Right lobe of liver (tissue), 6 donors: ENCODE measurements at regions not wholly inside any gene's neighbourhood (a gene's known extent, or its start where the extent isn't known, plus 50 kb on each side); places are given as distances from the start of the nearest gene placed in this dataset.

Experiments used
- ATAC-seq, 4 donors: fragments of 200-7000 bp; cut with Tn5 transposase; one replicate each; pipeline ENCODE4 v1.9.1; 2020; ENCODE audit warnings: mild to moderate bottlenecking in 4 of 4, moderate library complexity in 4 of 4
- DNase-seq, 3 donors: peaks; one replicate each; pipeline ENCODE4 v3.0.0-alpha.2; 2020
- H3K27ac ChIP-seq, 3 donors: fragments of 200-600 bp; one replicate each; pipeline ENCODE4 v1.8.0; 2022
- H3K27me3 ChIP-seq, 2 donors: fragments of 200-600 bp; one replicate each; pipeline ENCODE4 v1.8.0; 2022
- H3K36me3 ChIP-seq, 4 donors: fragments of 200-600 bp; sonication (generic) in 1 of 4; one replicate each; pipeline versions ENCODE4 v1.5.1 to v1.8.0; 2017 to 2022; ENCODE audit warnings: control low read depth in 1 of 4
- H3K4me1 ChIP-seq, 4 donors: fragments of 200-600 bp; sonication (generic) in 1 of 4; one replicate each; pipeline versions ENCODE4 v1.5.1 to v1.8.0; 2017 to 2022; ENCODE audit warnings: control low read depth in 1 of 4
- H3K4me3 ChIP-seq, 3 donors: fragments of 200-600 bp; one replicate each; pipeline ENCODE4 v1.8.0; 2022
- H3K9me3 ChIP-seq, 4 donors: fragments of 200-600 bp; sonication (generic) in 1 of 4; one replicate each; pipeline versions ENCODE4 v1.5.1 to v1.8.0; 2017 to 2022; ENCODE audit warnings: control low read depth in 1 of 4
- CTCF ChIP-seq, 4 donors: fragments of 200-600 bp in 3 of 4; fragments of 450-650 bp in 1 of 4; IDR thresholded peaks; one replicate each; pipeline versions ENCODE4 v1.5.1 to v1.8.0; 2016 to 2022; ENCODE audit warnings: antibody characterized with exemption in 4 of 4, mild to moderate bottlenecking in 2 of 4
- POLR2A ChIP-seq: fragments of 450-650 bp; IDR thresholded peaks from one replicate; pipeline ENCODE4 v1.6.1; 2017; ENCODE audit warnings: antibody characterized with exemption, mild to moderate bottlenecking
- WGBS: methylation state at CpG from one replicate; pipeline ENCODE4 v1.1.6; 2018; ENCODE audit warnings: low coverage, low lambda C conversion rate; ENCODE audit not compliant: insufficient coverage; ENCODE audit errors: missing lambda C conversion rate; 5-methylcytosine and 5-hydroxymethylcytosine counted together
- intact Hi-C, 2 donors: fragments of 100-400 bp; cut with DNase I; formaldehyde crosslinking; loops; one replicate each; pipeline versions ENCODE4 v1.11.2 to v1.14.1; 2022
- donor health status: DM: no; HTN: yes; CAD: no.
- donor health status: DM: no; HTN: no; CAD: no.
- donor health status: DM: no; HTN: no; CAD: no.
- donor health status: DM: no; HTN: yes; CAD: no.
- donor health status: DM: no; HTN: yes; CAD: no.

GRCh38 chr2:220279372-220279771 is 651.9 kb downstream of the SLC4A3 start:
- intact Hi-C loops: no loop called here
- H3K4me1 ChIP-seq: peaks cover 0 to 18% (median 4%) of the 10 kb centered on the region in 4 donors
- WGBS: 86% methylated on average over 2 of the region's 2 CpGs
- TF ChIP-seq POLR2A (no peak), CTCF (IDR thresholded peaks at IDR 0.05) (no peak)
- H3K4me3 ChIP-seq: no peak overlapping the region
- H3K9me3 ChIP-seq: no peaks in the 10 kb centered on the region
- H3K27me3 ChIP-seq: no peaks in the 10 kb centered on the region
- no peak for ATAC-seq
- no peaks in the 10 kb centered on the region for H3K36me3 ChIP-seq
- no peak for DNase-seq
- H3K27ac ChIP-seq: no peak overlapping the region

GRCh38 chr2:220279840-220280239 is 652.4 kb downstream of the SLC4A3 start:
- Histone ChIP-seq H3K27ac (no peak overlapping the region), H3K4me3 (no peak overlapping the region), H3K36me3 (no peaks in the 10 kb centered on the region), H3K4me1 (peaks cover 0 to 18% (median 4%) of the 10 kb centered on the region in 4 donors), H3K9me3 (no peaks in the 10 kb centered on the region), H3K27me3 (no peaks in the 10 kb centered on the region)
- DNase-seq (no peak), ATAC-seq (no peak)
- TF ChIP-seq POLR2A (no peak), CTCF (IDR thresholded peaks at IDR 0.05) (no peak)
- intact Hi-C loops: no loop called here

- intact Hi-C loops: no loop called here
- no peak for ATAC-seq
These were observed 653.3 kb downstream of the SLC4A3 start for GRCh38 chr2:220280736-220281135.

GRCh38 chr2:220281771-220282170 is 654.3 kb downstream of the SLC4A3 start:
- intact Hi-C loops: no loop called here
- no peak overlapping the region for H3K27ac ChIP-seq
- H3K4me1 ChIP-seq: peaks cover 0 to 14% (median 3%) of the 10 kb centered on the region in 4 donors
- DNase-seq (no peak), ATAC-seq (no peak)
- WGBS: 67% methylated on average over 1 of the region's 1 CpG
- no peaks in the 10 kb centered on the region for H3K36me3 ChIP-seq
- H3K27me3 ChIP-seq: no peaks in the 10 kb centered on the region
- TF ChIP-seq CTCF (IDR thresholded peaks at IDR 0.05): no peak
- TF ChIP-seq POLR2A: no peak
- H3K4me3 ChIP-seq: no peak overlapping the region
- H3K9me3 ChIP-seq: no peaks in the 10 kb centered on the region

More at GRCh38 chr2:220280736-220281135, 653.3 kb downstream of the SLC4A3 start:
- 85% methylated on average over 2 of the region's 4 CpGs for WGBS
- no peaks in the 10 kb centered on the region for H3K9me3 ChIP-seq
- DNase-seq: no peak
- H3K27ac ChIP-seq: no peak overlapping the region
- H3K4me3 ChIP-seq: no peak overlapping the region
- no peaks in the 10 kb centered on the region for H3K27me3 ChIP-seq
- no peaks in the 10 kb centered on the region for H3K36me3 ChIP-seq
- TF ChIP-seq CTCF (IDR thresholded peaks at IDR 0.05) (no peak), POLR2A (no peak)
- peaks cover 0 to 18% (median 4%) of the 10 kb centered on the region in 4 donors for H3K4me1 ChIP-seq

GRCh38 chr2:220282236-220282635 is 654.8 kb downstream of the SLC4A3 start:
- H3K36me3 ChIP-seq: no peaks in the 10 kb centered on the region
- no peaks in the 10 kb centered on the region for H3K27me3 ChIP-seq
- peaks cover 0 to 9% (median under 1%) of the 10 kb centered on the region in 4 donors for H3K4me1 ChIP-seq
- ATAC-seq (no peak), DNase-seq (no peak)
- 64% methylated on average over 1 of the region's 3 CpGs for WGBS
- H3K9me3 ChIP-seq: no peaks in the 10 kb centered on the region
- H3K27ac ChIP-seq: no peak overlapping the region
- intact Hi-C loops: no loop called here
- TF ChIP-seq POLR2A: no peak
- TF ChIP-seq CTCF (IDR thresholded peaks at IDR 0.05): no peak
- no peak overlapping the region for H3K4me3 ChIP-seq
